ENCODE measurements at regions not wholly inside any gene's neighbourhood (a gene's known extent, or its start where the extent isn't known, plus 50 kb on each side); places are given as distances from the start of the nearest gene placed in this dataset.

- Histone ChIP-seq H3K36me3 (peaks cover 24% of the 10 kb centered on the region), H3K27me3 (no peaks in the 10 kb centered on the region), H3K4me1 (no peaks in the 10 kb centered on the region), H3K4me3 (ENCODE audit: low read depth, low read length) (no peak overlapping the region), H3K9me3 (no peaks in the 10 kb centered on the region)
- no peak for TF ChIP-seq CTCF (IDR thresholded peaks at IDR 0.05; ENCODE audit: low read depth, low read length)
- no peak for DNase-seq
Observed at GRCh38 chr19:5251096-5252065, 89.2 kb downstream of the PTPRS start.

GRCh38 chr19:5250127-5250659, 90.4 kb downstream of the PTPRS start:
- Histone ChIP-seq H3K4me1 (no peaks in the 10 kb centered on the region), H3K36me3 (peaks cover 24% of the 10 kb centered on the region), H3K9me3 (no peaks in the 10 kb centered on the region), H3K27me3 (no peaks in the 10 kb centered on the region), H3K4me3 (ENCODE audit: low read depth, low read length) (no peak overlapping the region)
- no peak for DNase-seq
- TF ChIP-seq CTCF (IDR thresholded peaks at IDR 0.05; ENCODE audit: low read depth, low read length): no peak

GRCh38 chr19:5249526-5249925, 91.1 kb downstream of the PTPRS start:
- no peaks in the 10 kb centered on the region for H3K27me3 ChIP-seq
- H3K4me3 ChIP-seq (ENCODE audit: low read depth, low read length): no peak overlapping the region
- H3K9me3 ChIP-seq: no peaks in the 10 kb centered on the region
- no peaks in the 10 kb centered on the region for H3K4me1 ChIP-seq
- TF ChIP-seq CTCF (IDR thresholded peaks at IDR 0.05; ENCODE audit: low read depth, low read length): no peak
- DNase-seq: no peak
- peaks cover 20% of the 10 kb centered on the region for H3K36me3 ChIP-seq

- Histone ChIP-seq H3K9me3 (no peaks in the 10 kb centered on the region), H3K4me1 (no peaks in the 10 kb centered on the region), H3K27me3 (no peaks in the 10 kb centered on the region), H3K4me3 (ENCODE audit: low read depth, low read length) (no peak overlapping the region), H3K36me3 (peaks cover 28% of the 10 kb centered on the region)
- TF ChIP-seq CTCF (IDR thresholded peaks at IDR 0.05; ENCODE audit: low read depth, low read length): no peak
- no peak for DNase-seq
Observed at GRCh38 chr19:5247957-5248705, 92.5 kb downstream of the PTPRS start.

- H3K4me3 ChIP-seq (ENCODE audit: low read depth, low read length): no peak overlapping the region
- peaks cover 33% of the 10 kb centered on the region for H3K36me3 ChIP-seq
- no peaks in the 10 kb centered on the region for H3K9me3 ChIP-seq
- H3K27me3 ChIP-seq: no peaks in the 10 kb centered on the region
- no peaks in the 10 kb centered on the region for H3K4me1 ChIP-seq
- no peak for TF ChIP-seq CTCF (IDR thresholded peaks at IDR 0.05; ENCODE audit: low read depth, low read length)
- DNase-seq: no peak
Observed at GRCh38 chr19:5246554-5247155, 94.0 kb downstream of the PTPRS start.
